GM12891 (cell line): ENCODE measurements at regions not wholly inside any gene's neighbourhood (a gene's known extent, or its start where the extent isn't known, plus 50 kb on each side); places are given as distances from the start of the nearest gene placed in this dataset.

Experiments
- POLR2A ChIP-seq: IDR thresholded peaks from 2 replicates; pipeline ENCODE4 v1.6.1; 2011; ENCODE audit warnings: low read depth, low read length, control low read depth
- POLR2AphosphoS5 ChIP-seq: IDR thresholded peaks from 2 replicates; pipeline ENCODE4 v1.6.1; 2011; ENCODE audit warnings: low read depth, low read length, control low read depth
- SPI1 ChIP-seq: IDR thresholded peaks from 2 replicates; pipeline ENCODE4 v1.6.1; 2011; ENCODE audit warnings: low read depth, low read length, control low read depth

- TF ChIP-seq POLR2AphosphoS5: no peak
- no peak for TF ChIP-seq POLR2A
- no peak for TF ChIP-seq SPI1
Observed at GRCh38 chr13:73703606-73704005, 430.6 kb downstream of the KLF12 start.
